SK-N-SH treated with all-trans-retinoic acid at 6 μM for 48 hours (cell line): ENCODE measurements at regions not wholly inside any gene's neighbourhood (a gene's known extent, or its start where the extent isn't known, plus 50 kb on each side); places are given as distances from the start of the nearest gene placed in this dataset.

Experiments used
- CREB5 ChIP-seq: fragments of 250-450 bp; sonication (Bioruptor Pico); IDR thresholded peaks from 2 replicates; pipeline ENCODE4 v1.5.1; 2020; ENCODE audit warnings: low read depth, mild to moderate bottlenecking, moderate library complexity
- GLIS3 ChIP-seq: fragments of 250-450 bp; sonication (Bioruptor Pico); IDR thresholded peaks from 2 replicates; pipeline ENCODE4 v1.5.0; 2020; ENCODE audit warnings: mild to moderate bottlenecking, moderate library complexity
- ZFP30 ChIP-seq: fragments of 450-650 bp; formaldehyde crosslinking; IDR thresholded peaks from 2 replicates; pipeline ENCODE4 v1.5.0; 2022; ENCODE audit warnings: mild to moderate bottlenecking, moderate library complexity
- ZNF70 ChIP-seq: fragments of 450-650 bp; formaldehyde crosslinking; IDR thresholded peaks from 2 replicates; pipeline ENCODE4 v1.5.0; 2020; ENCODE audit warnings: mild to moderate bottlenecking, moderate library complexity
- ZNF8 ChIP-seq: fragments of 450-650 bp; formaldehyde crosslinking; IDR thresholded peaks from 2 replicates; pipeline ENCODE4 v1.5.0; 2020; ENCODE audit warnings: mild to moderate bottlenecking, moderate library complexity
- TF ChIP-seq, protein P1 (sequence below): fragments of 250-450 bp; sonication (Bioruptor Pico); IDR thresholded peaks from 2 replicates; pipeline ENCODE4 v1.8.0; 2020; ENCODE audit warnings: mild to moderate bottlenecking, moderate library complexity, borderline replicate concordance
- TF ChIP-seq, protein P2 (sequence below): fragments of 250-450 bp; sonication (Bioruptor Pico); IDR thresholded peaks from 2 replicates; pipeline ENCODE4 v1.8.0; 2021; ENCODE audit warnings: low read depth, mild to moderate bottlenecking, moderate library complexity, borderline replicate concordance

DNA sequence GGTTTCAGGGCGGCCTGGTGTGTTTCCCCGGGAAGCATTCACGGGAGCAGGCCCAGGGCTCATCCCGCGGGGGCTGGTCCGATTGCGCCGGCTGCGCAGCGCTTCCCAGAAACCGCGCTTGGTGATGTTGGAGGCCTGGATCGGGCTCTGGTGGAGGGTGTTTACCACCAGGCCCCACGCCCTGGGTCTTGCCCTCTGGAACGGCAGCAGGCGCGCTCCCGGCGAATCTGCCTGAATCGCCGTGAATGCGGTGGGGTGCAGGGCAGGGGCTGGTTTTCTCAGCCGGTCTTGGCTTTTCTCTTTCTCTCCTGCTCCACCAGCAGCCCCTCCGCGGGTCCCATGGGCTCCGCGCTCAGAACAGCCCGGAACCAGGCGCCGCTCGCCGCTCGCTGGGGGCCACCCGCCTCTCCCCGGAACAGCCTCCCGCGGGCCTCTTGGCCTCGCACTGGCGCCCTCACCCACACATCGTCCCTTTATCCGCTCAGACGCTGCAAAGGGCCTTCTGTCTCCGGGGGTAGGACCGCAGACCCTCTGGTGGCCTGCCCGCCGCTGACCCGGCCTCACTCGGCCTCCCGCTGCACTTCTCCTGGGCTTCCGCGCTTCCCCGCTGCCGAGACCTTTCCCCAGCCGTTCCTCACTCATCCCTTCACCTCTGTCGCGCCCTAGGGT, 69.4 kb upstream of the GJB6 start:
- no peak for TF ChIP-seq GLIS3 (CRISPR knock-in tag)
- TF ChIP-seq CREB5 (CRISPR knock-in tag), result no peak
- TF ChIP-seq, protein P1, sequence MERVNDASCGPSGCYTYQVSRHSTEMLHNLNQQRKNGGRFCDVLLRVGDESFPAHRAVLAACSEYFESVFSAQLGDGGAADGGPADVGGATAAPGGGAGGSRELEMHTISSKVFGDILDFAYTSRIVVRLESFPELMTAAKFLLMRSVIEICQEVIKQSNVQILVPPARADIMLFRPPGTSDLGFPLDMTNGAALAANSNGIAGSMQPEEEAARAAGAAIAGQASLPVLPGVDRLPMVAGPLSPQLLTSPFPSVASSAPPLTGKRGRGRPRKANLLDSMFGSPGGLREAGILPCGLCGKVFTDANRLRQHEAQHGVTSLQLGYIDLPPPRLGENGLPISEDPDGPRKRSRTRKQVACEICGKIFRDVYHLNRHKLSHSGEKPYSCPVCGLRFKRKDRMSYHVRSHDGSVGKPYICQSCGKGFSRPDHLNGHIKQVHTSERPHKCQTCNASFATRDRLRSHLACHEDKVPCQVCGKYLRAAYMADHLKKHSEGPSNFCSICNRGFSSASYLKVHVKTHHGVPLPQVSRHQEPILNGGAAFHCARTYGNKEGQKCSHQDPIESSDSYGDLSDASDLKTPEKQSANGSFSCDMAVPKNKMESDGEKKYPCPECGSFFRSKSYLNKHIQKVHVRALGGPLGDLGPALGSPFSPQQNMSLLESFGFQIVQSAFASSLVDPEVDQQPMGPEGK (CRISPR knock-in tag), result no peak
- TF ChIP-seq ZFP30, result no peak
- TF ChIP-seq, protein P2, sequence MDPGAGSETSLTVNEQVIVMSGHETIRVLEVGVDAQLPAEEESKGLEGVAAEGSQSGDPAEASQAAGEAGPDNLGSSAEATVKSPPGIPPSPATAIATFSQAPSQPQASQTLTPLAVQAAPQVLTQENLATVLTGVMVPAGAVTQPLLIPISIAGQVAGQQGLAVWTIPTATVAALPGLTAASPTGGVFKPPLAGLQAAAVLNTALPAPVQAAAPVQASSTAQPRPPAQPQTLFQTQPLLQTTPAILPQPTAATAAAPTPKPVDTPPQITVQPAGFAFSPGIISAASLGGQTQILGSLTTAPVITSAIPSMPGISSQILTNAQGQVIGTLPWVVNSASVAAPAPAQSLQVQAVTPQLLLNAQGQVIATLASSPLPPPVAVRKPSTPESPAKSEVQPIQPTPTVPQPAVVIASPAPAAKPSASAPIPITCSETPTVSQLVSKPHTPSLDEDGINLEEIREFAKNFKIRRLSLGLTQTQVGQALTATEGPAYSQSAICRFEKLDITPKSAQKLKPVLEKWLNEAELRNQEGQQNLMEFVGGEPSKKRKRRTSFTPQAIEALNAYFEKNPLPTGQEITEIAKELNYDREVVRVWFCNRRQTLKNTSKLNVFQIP (CRISPR knock-in tag), result no peak
- TF ChIP-seq ZNF8, result no peak
- no peak for TF ChIP-seq ZNF70 (CRISPR knock-in tag)
